ENCODE measurements at regions not wholly inside any gene's neighbourhood (a gene's known extent, or its start where the extent isn't known, plus 50 kb on each side); places are given as distances from the start of the nearest gene placed in this dataset.

GRCh38 chr3:88732186-88732585 is 375.2 kb upstream of the EPHA3 start:
- H3K4me2 ChIP-seq (ENCODE audit: low read depth, low read length): no peak overlapping the region

GRCh38 chr3:88742106-88742505 is 365.3 kb upstream of the EPHA3 start:
- Histone ChIP-seq H3K4me3 (ENCODE audit: low read length) (no peak overlapping the region), H3F3A (ENCODE audit: insufficient read depth, low read length) (no peaks in the 10 kb centered on the region), H3K4me2 (ENCODE audit: low read depth, low read length) (no peak overlapping the region), H3K27me3 (replicated peaks; ENCODE audit: insufficient read depth, low read length) (no peaks in the 10 kb centered on the region), H3K27ac (ENCODE audit: low read length) (no peak overlapping the region), H3K9me3 (replicated peaks; ENCODE audit: insufficient read depth, low read length) (no peaks in the 10 kb centered on the region), H3K9me2 (replicated peaks; ENCODE audit: insufficient read depth, low read length) (no peaks in the 10 kb centered on the region), H3K9ac (ENCODE audit: low read length) (no peak overlapping the region), H2AFZ (ENCODE audit: low read length) (no peak overlapping the region), H4K20me1 (ENCODE audit: insufficient read depth, low read length) (no peaks in the 10 kb centered on the region), H3K4me1 (ENCODE audit: low read length) (no peaks in the 10 kb centered on the region), H3K79me2 (ENCODE audit: low read length) (no peaks in the 10 kb centered on the region), H3K36me3 (replicated peaks; ENCODE audit: insufficient read depth, low read length) (no peaks in the 10 kb centered on the region)
- no peak for DNase-seq
- TF ChIP-seq CTCF (IDR thresholded peaks at IDR 0.05; ENCODE audit: low read length): no peak
- no peak for TF ChIP-seq EZH2phosphoT487 (IDR thresholded peaks at IDR 0.05; ENCODE audit: low read length)
- no peak for TF ChIP-seq EZH2 (optimal IDR thresholded peaks at IDR 0.05; ENCODE audit: low read depth, low read length)

More at GRCh38 chr3:88732186-88732585, 375.2 kb upstream of the EPHA3 start:
- H3K9ac ChIP-seq (ENCODE audit: low read length): no peak overlapping the region
- no peaks in the 10 kb centered on the region for H4K20me1 ChIP-seq (ENCODE audit: insufficient read depth, low read length)
- H3K79me2 ChIP-seq (ENCODE audit: low read length): no peaks in the 10 kb centered on the region
- no peaks in the 10 kb centered on the region for H3K9me3 ChIP-seq (replicated peaks; ENCODE audit: insufficient read depth, low read length)
- no peak overlapping the region for H2AFZ ChIP-seq (ENCODE audit: low read length)
- H3F3A ChIP-seq (ENCODE audit: insufficient read depth, low read length): no peaks in the 10 kb centered on the region
- H3K27ac ChIP-seq (ENCODE audit: low read length): no peak overlapping the region
- TF ChIP-seq EZH2 (optimal IDR thresholded peaks at IDR 0.05; ENCODE audit: low read depth, low read length): no peak
- no peak for TF ChIP-seq EZH2phosphoT487 (IDR thresholded peaks at IDR 0.05; ENCODE audit: low read length)
- no peak for TF ChIP-seq CTCF (IDR thresholded peaks at IDR 0.05; ENCODE audit: low read length)
- no peak overlapping the region for H3K4me3 ChIP-seq (ENCODE audit: low read length)
- H3K4me1 ChIP-seq (ENCODE audit: low read length): no peaks in the 10 kb centered on the region
- no peaks in the 10 kb centered on the region for H3K9me2 ChIP-seq (replicated peaks; ENCODE audit: insufficient read depth, low read length)
- DNase-seq: no peak
- H3K36me3 ChIP-seq (replicated peaks; ENCODE audit: insufficient read depth, low read length): no peaks in the 10 kb centered on the region
- H3K27me3 ChIP-seq (replicated peaks; ENCODE audit: insufficient read depth, low read length): no peaks in the 10 kb centered on the region

- Histone ChIP-seq H3K4me1 (ENCODE audit: low read length) (no peaks in the 10 kb centered on the region), H3K36me3 (replicated peaks; ENCODE audit: insufficient read depth, low read length) (no peaks in the 10 kb centered on the region), H2AFZ (ENCODE audit: low read length) (no peak overlapping the region), H3K4me2 (ENCODE audit: low read depth, low read length) (no peak overlapping the region), H3K9me2 (replicated peaks; ENCODE audit: insufficient read depth, low read length) (no peaks in the 10 kb centered on the region), H3K27ac (ENCODE audit: low read length) (no peak overlapping the region), H4K20me1 (ENCODE audit: insufficient read depth, low read length) (no peaks in the 10 kb centered on the region), H3K79me2 (ENCODE audit: low read length) (no peaks in the 10 kb centered on the region), H3K27me3 (replicated peaks; ENCODE audit: insufficient read depth, low read length) (no peaks in the 10 kb centered on the region), H3K4me3 (ENCODE audit: low read length) (no peak overlapping the region), H3K9me3 (replicated peaks; ENCODE audit: insufficient read depth, low read length) (no peaks in the 10 kb centered on the region), H3F3A (ENCODE audit: insufficient read depth, low read length) (no peaks in the 10 kb centered on the region), H3K9ac (ENCODE audit: low read length) (no peak overlapping the region)
- DNase-seq: no peak
- TF ChIP-seq EZH2phosphoT487 (IDR thresholded peaks at IDR 0.05; ENCODE audit: low read length) (no peak), EZH2 (optimal IDR thresholded peaks at IDR 0.05; ENCODE audit: low read depth, low read length) (no peak), CTCF (IDR thresholded peaks at IDR 0.05; ENCODE audit: low read length) (no peak)
These were observed 364.5 kb upstream of the EPHA3 start for GRCh38 chr3:88742674-88743507.

Data from MM.1S (cell line).